H1 (cell line): ENCODE measurements at regions not wholly inside any gene's neighbourhood (a gene's known extent, or its start where the extent isn't known, plus 50 kb on each side); places are given as distances from the start of the nearest gene placed in this dataset.

Source experiments
- CHD7 ChIP-seq: fragments of 300-600 bp; sonication (generic); IDR thresholded peaks from 2 replicates; pipeline ENCODE4 v1.7.1; 2012; ENCODE audit warnings: low read length, moderate library complexity, mild to moderate bottlenecking, inconsistent platforms; ENCODE audit not compliant: insufficient replicate concordance
- MAX ChIP-seq: IDR thresholded peaks from 2 replicates; pipeline ENCODE4 v1.6.1; 2012; ENCODE audit warnings: inconsistent platforms
- TF ChIP-seq, protein P1 (sequence below), 3 experiments: IDR thresholded peaks; 1 replicate in 2 of 3; 2 replicates in 1 of 3; pipeline versions ENCODE4 v1.5.1 to v1.6.1; 2011; ENCODE audit warnings: low read length in 3 of 3, mild to moderate bottlenecking in 3 of 3, inconsistent platforms in 2 of 3, low read depth in 1 of 3, moderate library complexity in 1 of 3; ENCODE audit not compliant: insufficient read depth in 1 of 3; ENCODE audit errors: control extremely low read depth in 1 of 3
- TF ChIP-seq, protein P2 (sequence below): IDR thresholded peaks from 2 replicates; pipeline ENCODE4 v1.6.1; 2012; ENCODE audit warnings: low read length, inconsistent platforms

DNA sequence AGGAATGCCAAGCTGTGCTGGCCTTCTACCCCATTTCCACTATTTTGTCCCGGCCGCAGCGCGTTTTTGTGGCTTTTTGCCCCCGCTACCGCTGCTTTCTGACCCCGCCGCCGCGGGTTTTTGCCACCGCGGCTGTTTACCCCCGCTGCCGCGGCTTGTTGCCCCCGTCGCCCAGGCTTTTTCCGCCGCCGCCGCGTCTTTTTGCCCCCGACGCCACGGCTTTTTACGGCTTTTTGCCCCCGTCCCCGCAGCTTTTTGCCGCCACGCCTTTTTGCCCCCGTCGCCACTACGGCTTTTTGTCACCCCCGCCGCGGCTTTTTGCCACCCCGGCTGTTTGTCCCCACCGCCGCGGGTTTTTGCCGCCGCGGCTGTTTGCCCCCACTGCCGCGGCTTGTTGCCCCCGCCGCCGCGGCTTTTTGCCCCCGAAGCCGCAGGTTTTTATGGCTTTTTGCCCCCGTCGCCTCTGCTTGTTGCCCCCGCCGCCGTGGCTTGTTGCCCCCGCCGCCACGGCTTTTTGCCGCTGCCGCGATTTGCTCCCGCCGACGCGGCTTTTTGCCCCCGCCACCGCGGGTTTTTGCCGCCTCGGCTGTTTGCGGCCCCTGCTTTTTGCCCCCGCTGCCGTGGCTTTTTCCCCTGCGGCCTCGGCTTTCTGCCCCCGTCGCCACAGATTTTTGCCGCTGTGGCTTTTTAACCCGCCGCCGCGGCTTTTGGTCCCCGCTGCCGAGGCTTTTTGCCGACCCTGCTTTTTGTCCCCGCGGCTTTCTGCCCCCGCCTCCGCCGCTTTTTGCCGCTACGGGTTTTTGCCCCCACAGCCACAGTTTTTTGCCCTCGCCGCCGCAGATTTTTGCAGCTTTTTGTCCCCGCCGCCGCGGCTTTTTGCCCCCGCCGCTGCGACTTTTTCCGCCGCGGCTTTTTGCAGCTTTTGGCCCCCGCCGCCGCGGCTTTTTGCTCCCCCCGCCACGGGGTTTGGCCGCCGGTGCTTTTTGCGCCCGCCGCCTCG is 520.4 kb upstream of the WSB1 start (continued):
- TF ChIP-seq CHD7 (no peak), MAX (no peak)
- TF ChIP-seq, protein P1, sequence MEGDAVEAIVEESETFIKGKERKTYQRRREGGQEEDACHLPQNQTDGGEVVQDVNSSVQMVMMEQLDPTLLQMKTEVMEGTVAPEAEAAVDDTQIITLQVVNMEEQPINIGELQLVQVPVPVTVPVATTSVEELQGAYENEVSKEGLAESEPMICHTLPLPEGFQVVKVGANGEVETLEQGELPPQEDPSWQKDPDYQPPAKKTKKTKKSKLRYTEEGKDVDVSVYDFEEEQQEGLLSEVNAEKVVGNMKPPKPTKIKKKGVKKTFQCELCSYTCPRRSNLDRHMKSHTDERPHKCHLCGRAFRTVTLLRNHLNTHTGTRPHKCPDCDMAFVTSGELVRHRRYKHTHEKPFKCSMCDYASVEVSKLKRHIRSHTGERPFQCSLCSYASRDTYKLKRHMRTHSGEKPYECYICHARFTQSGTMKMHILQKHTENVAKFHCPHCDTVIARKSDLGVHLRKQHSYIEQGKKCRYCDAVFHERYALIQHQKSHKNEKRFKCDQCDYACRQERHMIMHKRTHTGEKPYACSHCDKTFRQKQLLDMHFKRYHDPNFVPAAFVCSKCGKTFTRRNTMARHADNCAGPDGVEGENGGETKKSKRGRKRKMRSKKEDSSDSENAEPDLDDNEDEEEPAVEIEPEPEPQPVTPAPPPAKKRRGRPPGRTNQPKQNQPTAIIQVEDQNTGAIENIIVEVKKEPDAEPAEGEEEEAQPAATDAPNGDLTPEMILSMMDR (IDR thresholded peaks at IDR 0.05; ENCODE audit: control extremely low read depth in 1 of 3, insufficient read depth in 1 of 3, low read depth in 1 of 3, low read length in 3 of 3) = no peak
- TF ChIP-seq, protein P2, sequence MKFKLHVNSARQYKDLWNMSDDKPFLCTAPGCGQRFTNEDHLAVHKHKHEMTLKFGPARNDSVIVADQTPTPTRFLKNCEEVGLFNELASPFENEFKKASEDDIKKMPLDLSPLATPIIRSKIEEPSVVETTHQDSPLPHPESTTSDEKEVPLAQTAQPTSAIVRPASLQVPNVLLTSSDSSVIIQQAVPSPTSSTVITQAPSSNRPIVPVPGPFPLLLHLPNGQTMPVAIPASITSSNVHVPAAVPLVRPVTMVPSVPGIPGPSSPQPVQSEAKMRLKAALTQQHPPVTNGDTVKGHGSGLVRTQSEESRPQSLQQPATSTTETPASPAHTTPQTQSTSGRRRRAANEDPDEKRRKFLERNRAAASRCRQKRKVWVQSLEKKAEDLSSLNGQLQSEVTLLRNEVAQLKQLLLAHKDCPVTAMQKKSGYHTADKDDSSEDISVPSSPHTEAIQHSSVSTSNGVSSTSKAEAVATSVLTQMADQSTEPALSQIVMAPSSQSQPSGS = no peak
